Endothelial cell of umbilical vein (primary cell): ENCODE measurements at regions not wholly inside any gene's neighbourhood (a gene's known extent, or its start where the extent isn't known, plus 50 kb on each side); places are given as distances from the start of the nearest gene placed in this dataset.

ENCODE experiments used
- BruUV-seq: library from RNA; stranded (reverse); fragments of 400-500 nt; replicated peaks from 2 replicates; lab custom pipeline; 2021; lab: Mats Ljungman, UMichigan
- CTCF ChIA-PET: fragments of 300-600, 350-600 bp; sonication (Branson Sonifier 250); formaldehyde crosslinking; loops from one replicate; lab custom pipeline; 2021; ENCODE audit warnings: antibody characterized with exemption, inconsistent platforms; lab: Charles Lee
- POLR2A ChIA-PET: fragments of 300-600, 350-600 bp; sonication (Branson Sonifier 250); formaldehyde crosslinking; loops from one replicate; lab custom pipeline; 2021; ENCODE audit warnings: antibody characterized with exemption, inconsistent platforms; lab: Charles Lee
- DNase-seq: peaks from one replicate; pipeline ENCODE4 v3.0.0-alpha.2; 2011; ENCODE audit warnings: low read depth, low spot score
- FAIRE-seq: peaks from 2 replicates; lab custom pipeline; 2011; peaks lifted over from hg19 to GRCh38; lab: Jason Lieb, UNC
- H2AFZ ChIP-seq: 2 replicates; pipeline ENCODE4 v1.6.0; 2012; ENCODE audit warnings: low read depth, low read length, control low read depth, inconsistent platforms
- H3K27ac ChIP-seq: 2 replicates; pipeline ENCODE4 v1.5.1; 2011; ENCODE audit warnings: low read depth, mild to moderate bottlenecking, control low read depth, low read length, moderate library complexity; ENCODE audit not compliant: insufficient read depth
- H3K27me3 ChIP-seq, 2 experiments: 2 replicates each; pipeline versions ENCODE4 v1.6.0 to v1.6.1; 2011; ENCODE audit warnings: low read length in 2 of 2, mixed read lengths in 1 of 2; ENCODE audit not compliant: control insufficient read depth in 2 of 2, insufficient read depth in 2 of 2
- H3K36me3 ChIP-seq, 2 experiments: 2 replicates in 1 of 2; 3 replicates in 1 of 2; pipeline ENCODE4 v1.5.1; 2011; ENCODE audit warnings: low read length in 2 of 2, mild to moderate bottlenecking in 1 of 2, moderate library complexity in 1 of 2; ENCODE audit not compliant: control insufficient read depth in 2 of 2, insufficient read depth in 2 of 2; ENCODE audit errors: extremely low read depth in 1 of 2
- H3K4me1 ChIP-seq: 3 replicates; pipeline ENCODE4 v1.5.1; 2011; ENCODE audit warnings: mild to moderate bottlenecking, low read length; ENCODE audit not compliant: control insufficient read depth, insufficient read depth; ENCODE audit errors: extremely low read depth
- H3K4me2 ChIP-seq: 2 replicates; pipeline ENCODE4 v1.6.1; 2011; ENCODE audit warnings: low read length, control low read depth, mixed read lengths; ENCODE audit not compliant: insufficient read depth
- H3K4me3 ChIP-seq, 3 experiments: fragments of 200-600 bp in 1 of 3; sonication (generic), shearing (Covaris generic) in 1 of 3; replicated peaks in 1 of 3; 2 replicates each; pipeline ENCODE4 v1.5.1; 2011 to 2016; ENCODE audit warnings: control low read depth in 3 of 3, low read length in 3 of 3, mild to moderate bottlenecking in 2 of 3, inconsistent platforms in 1 of 3, low read depth in 1 of 3, moderate library complexity in 1 of 3; ENCODE audit not compliant: insufficient read depth in 1 of 3
- H3K79me2 ChIP-seq: 2 replicates; pipeline ENCODE4 v1.6.0; 2012; ENCODE audit warnings: low read length, inconsistent platforms; ENCODE audit not compliant: control insufficient read depth, insufficient read depth
- H3K9ac ChIP-seq: replicated peaks from 2 replicates; pipeline ENCODE3; 2011; ENCODE audit warnings: low read length, control low read depth; ENCODE audit not compliant: insufficient read depth; ENCODE audit errors: extremely low read depth
- H3K9me1 ChIP-seq: replicated peaks from 3 replicates; pipeline ENCODE4 v1.6.0; 2011; ENCODE audit warnings: mild to moderate bottlenecking, low read length; ENCODE audit not compliant: control insufficient read depth, insufficient read depth; ENCODE audit errors: extremely low read depth
- H3K9me3 ChIP-seq: replicated peaks from 2 replicates; pipeline ENCODE4 v1.5.1; 2012; ENCODE audit warnings: low read length, inconsistent platforms; ENCODE audit not compliant: control insufficient read depth, insufficient read depth
- H4K20me1 ChIP-seq: replicated peaks from 2 replicates; pipeline ENCODE3; 2011; ENCODE audit warnings: mild to moderate bottlenecking, low read length; ENCODE audit not compliant: control insufficient read depth, insufficient read depth; ENCODE audit errors: extremely low read depth
- CTCF ChIP-seq, 2 donors: IDR thresholded peaks; 1 replicate in 1 of 2; 2 replicates in 1 of 2; pipeline ENCODE4 v1.5.1; 2011; ENCODE audit warnings: low read length in 2 of 2, mild to moderate bottlenecking in 2 of 2, moderate library complexity in 2 of 2, control low read depth in 1 of 2, inconsistent platforms in 1 of 2, low read depth in 1 of 2; ENCODE audit not compliant: insufficient read depth in 1 of 2; ENCODE audit errors: extremely low read depth in 1 of 2
- EZH2 ChIP-seq: IDR thresholded peaks from 2 replicates; pipeline ENCODE4 v1.6.1; 2012; ENCODE audit warnings: borderline replicate concordance, low read depth, mild to moderate bottlenecking, moderate library complexity, low read length, inconsistent platforms; ENCODE audit not compliant: severe bottlenecking
- FOS ChIP-seq: IDR thresholded peaks from 2 replicates; pipeline ENCODE4 v1.6.1; 2011; ENCODE audit warnings: mild to moderate bottlenecking, low read length, moderate library complexity, borderline replicate concordance; ENCODE audit not compliant: insufficient read depth
- GATA2 ChIP-seq: IDR thresholded peaks from 2 replicates; pipeline ENCODE4 v1.7.0; 2011; ENCODE audit warnings: low read depth, mild to moderate bottlenecking, moderate library complexity, mixed read lengths, low read length; ENCODE audit not compliant: insufficient read length, insufficient read depth
- JUN ChIP-seq: IDR thresholded peaks from 2 replicates; pipeline ENCODE4 v1.6.1; 2011; ENCODE audit warnings: borderline replicate concordance, low read depth; ENCODE audit not compliant: insufficient read length, insufficient read depth
- MAX ChIP-seq: IDR thresholded peaks from 2 replicates; pipeline ENCODE4 v1.6.1; 2011; ENCODE audit not compliant: insufficient read depth, insufficient read length
- MYC ChIP-seq: IDR thresholded peaks from one replicate; pipeline ENCODE4 v1.6.1; 2011; ENCODE audit warnings: mild to moderate bottlenecking, low read depth, low read length
- POLR2A ChIP-seq: IDR thresholded peaks from 2 replicates; pipeline ENCODE4 v1.6.1; 2012; ENCODE audit warnings: low read depth, mild to moderate bottlenecking, control low read depth, low read length
- POLR2AphosphoS5 ChIP-seq: IDR thresholded peaks from 2 replicates; pipeline ENCODE4 v1.6.1; 2012; ENCODE audit warnings: low read depth, mild to moderate bottlenecking, control low read depth, low read length, moderate library complexity; ENCODE audit not compliant: insufficient read depth
- dilution Hi-C: fragments of 300-500 bp; cut with MboI; formaldehyde crosslinking; loops from one replicate; pipeline ENCODE4 v1.15.0; 2019; ENCODE audit warnings: low sequenced_read_pairs; ENCODE audit not compliant: extremely low pct_ligation_motif_present
- intact Hi-C: fragments of 100-400 bp; cut with micrococcal nuclease; formaldehyde crosslinking; loops from one replicate; pipeline ENCODE4 v1.10.0; 2022

- POLR2A ChIA-PET, result no interaction called here
- Histone ChIP-seq H3K36me3 (no peaks in the 10 kb centered on the region), H3K9me3 (no peaks in the 10 kb centered on the region), H3K9me1 (no peaks in the 10 kb centered on the region), H2AFZ (no peak overlapping the region), H3K4me1 (no peaks in the 10 kb centered on the region), H4K20me1 (no peaks in the 10 kb centered on the region), H3K27ac (no peak overlapping the region), H3K4me3 (no peak overlapping the region), H3K79me2 (no peaks in the 10 kb centered on the region), H3K4me2 (no peak overlapping the region), H3K9ac (no peak overlapping the region), H3K27me3 (no peaks in the 10 kb centered on the region)
- FAIRE-seq (no peak), DNase-seq (no peak)
- CTCF ChIA-PET, result no interaction called here
- intact Hi-C loops, result no loop called here
- TF ChIP-seq POLR2A (no peak), EZH2 (no peak), FOS (no peak), CTCF (IDR thresholded peaks at IDR 0.05; ENCODE audit: extremely low read depth in 1 of 2, insufficient read depth in 1 of 2, low read depth in 1 of 2, low read length in 2 of 2) (no peak), GATA2 (no peak), POLR2AphosphoS5 (no peak), JUN (no peak), MYC (no peak), MAX (no peak)
- BruUV-seq, result no TSS peak
- dilution Hi-C loops, result no loop called here
Observed at GRCh38 chr20:57088436-57088835, 178.0 kb downstream of the BMP7 start.
